Mesenchymal stem cell (in vitro differentiated cells and primary cell): ENCODE measurements at regions not wholly inside any gene's neighbourhood (a gene's known extent, or its start where the extent isn't known, plus 50 kb on each side); places are given as distances from the start of the nearest gene placed in this dataset.

Experiments used
- DNase-seq: peaks from one replicate; pipeline ENCODE4 v3.0.0-alpha.2; 2013
- H2AFZ ChIP-seq: one replicate; pipeline ENCODE4 v1.6.1; 2013; ENCODE audit warnings: low read depth, mild to moderate bottlenecking, control low read depth, inconsistent platforms, low read length, moderate library complexity
- H2AK5ac ChIP-seq: 2 replicates; pipeline ENCODE4 v1.6.1; 2013; ENCODE audit warnings: low read length, moderate library complexity, mild to moderate bottlenecking, inconsistent platforms; ENCODE audit not compliant: severe bottlenecking
- H2BK120ac ChIP-seq: one replicate; pipeline ENCODE4 v1.6.1; 2013; ENCODE audit warnings: low read depth, mild to moderate bottlenecking, inconsistent platforms, low read length, moderate library complexity
- H2BK12ac ChIP-seq, 2 experiments: one replicate each; pipeline ENCODE4 v1.6.1; 2013; ENCODE audit warnings: inconsistent platforms in 2 of 2, low read length in 2 of 2, mild to moderate bottlenecking in 2 of 2, moderate library complexity in 2 of 2, control low read depth in 1 of 2
- H2BK15ac ChIP-seq: one replicate; pipeline ENCODE4 v1.6.1; 2013; ENCODE audit warnings: mild to moderate bottlenecking, low read depth, inconsistent platforms; ENCODE audit not compliant: poor library complexity, severe bottlenecking
- H2BK5ac ChIP-seq: 2 replicates; pipeline ENCODE4 v1.6.1; 2013; ENCODE audit warnings: low read depth, mild to moderate bottlenecking, low read length, control low read depth, inconsistent platforms; ENCODE audit not compliant: poor library complexity, severe bottlenecking
- H3K14ac ChIP-seq, 2 experiments: one replicate each; pipeline ENCODE4 v1.6.1; 2013; ENCODE audit warnings: inconsistent platforms in 2 of 2, low read length in 2 of 2, control low read depth in 1 of 2, mild to moderate bottlenecking in 1 of 2, moderate library complexity in 1 of 2
- H3K18ac ChIP-seq, 2 experiments: one replicate each; pipeline ENCODE4 v1.6.1; 2013; ENCODE audit warnings: inconsistent platforms in 2 of 2, low read length in 2 of 2, control low read depth in 1 of 2, low read depth in 1 of 2, mild to moderate bottlenecking in 1 of 2
- H3K23ac ChIP-seq, 2 experiments: one replicate each; pipeline ENCODE4 v1.6.1; 2013; ENCODE audit warnings: inconsistent platforms in 2 of 2, low read length in 2 of 2, mild to moderate bottlenecking in 2 of 2, moderate library complexity in 2 of 2, control low read depth in 1 of 2
- H3K27ac ChIP-seq: 2 replicates; pipeline ENCODE4 v1.5.1; 2013; ENCODE audit warnings: mild to moderate bottlenecking, moderate library complexity, low read length, control low read depth, inconsistent platforms; ENCODE audit not compliant: poor library complexity, severe bottlenecking
- H3K27me3 ChIP-seq, 2 experiments: 2 replicates each; pipeline versions ENCODE4 v1.6.1 to v1.7.0; 2013; ENCODE audit warnings: low read length in 2 of 2, mild to moderate bottlenecking in 2 of 2, moderate library complexity in 2 of 2, control low read depth in 1 of 2, inconsistent platforms in 1 of 2; ENCODE audit not compliant: control insufficient read depth in 1 of 2, insufficient read depth in 1 of 2
- H3K36me3 ChIP-seq, 2 experiments: 2 replicates each; pipeline versions ENCODE4 v1.6.1 to v1.7.0; 2013; ENCODE audit warnings: low read length in 2 of 2, control low read depth in 1 of 2, inconsistent platforms in 1 of 2, low read depth in 1 of 2, mild to moderate bottlenecking in 1 of 2; ENCODE audit not compliant: insufficient read depth in 2 of 2, control insufficient read depth in 1 of 2
- H3K4ac ChIP-seq, 2 experiments: one replicate each; pipeline ENCODE4 v1.6.1; 2013; ENCODE audit warnings: inconsistent platforms in 2 of 2, low read length in 2 of 2, mild to moderate bottlenecking in 2 of 2, moderate library complexity in 2 of 2, control low read depth in 1 of 2, low read depth in 1 of 2
- H3K4me1 ChIP-seq: 2 replicates; pipeline ENCODE4 v1.6.1; 2013; ENCODE audit warnings: low read depth, low read length, control low read depth; ENCODE audit not compliant: control insufficient read depth, insufficient read depth
- H3K4me2 ChIP-seq: 2 replicates; pipeline ENCODE4 v1.6.1; 2013; ENCODE audit warnings: low read length, mild to moderate bottlenecking, inconsistent platforms; ENCODE audit not compliant: poor library complexity, severe bottlenecking
- H3K4me3 ChIP-seq, 2 experiments: 2 replicates each; pipeline versions ENCODE4 v1.5.1 to v1.7.0; 2013; ENCODE audit warnings: low read length in 2 of 2, mild to moderate bottlenecking in 2 of 2, control low read depth in 1 of 2, low read depth in 1 of 2; ENCODE audit not compliant: insufficient read depth in 1 of 2
- H3K79me1 ChIP-seq: replicated peaks from 2 replicates; pipeline ENCODE4 v1.6.1; 2013; ENCODE audit warnings: mild to moderate bottlenecking, control low read depth, low read length, inconsistent platforms; ENCODE audit not compliant: poor library complexity, severe bottlenecking
- H3K9ac ChIP-seq: 2 replicates; pipeline ENCODE4 v1.7.0; 2013; ENCODE audit warnings: mild to moderate bottlenecking, low read length, moderate library complexity
- H3K9me3 ChIP-seq: 2 replicates; pipeline ENCODE4 v1.7.0; 2013; ENCODE audit warnings: mild to moderate bottlenecking, low read length; ENCODE audit not compliant: control insufficient read depth
- H4K8ac ChIP-seq: one replicate; pipeline ENCODE4 v1.6.1; 2013; ENCODE audit warnings: inconsistent platforms, mild to moderate bottlenecking, low read length, moderate library complexity
- H4K91ac ChIP-seq: one replicate; pipeline ENCODE4 v1.6.1; 2013; ENCODE audit warnings: mild to moderate bottlenecking, low read length, inconsistent platforms
- WGBS: methylation state at CpG from one replicate; pipeline ENCODE4 v1.1.7; 2013; ENCODE audit warnings: mixed read lengths; 5-methylcytosine and 5-hydroxymethylcytosine counted together

DNA sequence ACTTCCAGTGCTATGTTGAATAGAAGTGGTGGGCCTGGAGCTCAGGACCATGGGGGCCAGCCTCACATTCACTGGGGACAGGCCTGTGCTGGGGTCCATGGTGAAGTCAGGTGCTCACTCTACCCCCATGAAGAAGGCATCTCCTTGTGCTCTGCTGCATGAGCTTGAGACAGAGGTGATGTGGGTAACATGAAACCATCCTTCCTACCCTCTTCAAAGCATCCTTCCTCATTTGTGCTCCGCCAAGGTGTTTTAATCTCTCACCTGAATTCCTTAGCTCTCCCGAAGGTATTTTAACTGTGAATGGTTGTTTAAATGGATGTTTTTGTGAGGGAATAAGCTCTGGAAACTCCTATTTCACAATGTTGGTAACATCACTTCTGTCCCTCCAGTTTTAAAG, 209.6 kb upstream of the PCSK2 start:
- no peak overlapping the region for H2BK15ac ChIP-seq
- DNase-seq: no peak
- no peak overlapping the region for H3K4me2 ChIP-seq

DNA sequence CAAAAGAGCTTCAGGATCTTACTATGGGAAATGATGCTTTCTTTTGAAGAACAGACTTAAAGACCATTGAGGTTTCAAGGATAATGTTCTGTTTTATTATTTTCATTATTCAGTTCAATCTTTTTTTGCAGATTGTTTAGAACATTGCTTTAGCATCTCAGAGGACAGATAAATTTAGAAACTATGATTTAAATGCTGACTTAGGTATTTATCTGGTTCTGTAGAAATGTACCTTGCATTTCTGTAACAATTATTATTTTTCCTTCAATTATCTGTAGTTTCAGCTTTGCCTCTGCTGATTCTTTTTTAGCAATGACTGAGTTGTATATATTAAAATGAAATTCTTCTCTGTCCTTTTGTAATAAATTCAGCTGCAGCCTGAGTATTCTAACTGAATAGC, 205.4 kb upstream of the PCSK2 start:
- Histone ChIP-seq H3K4me2 (no peak overlapping the region), H3K18ac (no peak overlapping the region), H4K8ac (no peak overlapping the region), H3K14ac (no peak overlapping the region), H2BK15ac (no peak overlapping the region), H3K4ac (no peak overlapping the region), H3K27me3 (no peaks in the 10 kb centered on the region), H3K9ac (no peak overlapping the region), H3K79me1 (no peaks in the 10 kb centered on the region), H3K23ac (no peak overlapping the region), H2BK12ac (no peak overlapping the region), H2AK5ac (no peak overlapping the region), H3K9me3 (no peaks in the 10 kb centered on the region), H3K27ac (no peak overlapping the region), H2AFZ (no peak overlapping the region), H2BK5ac (no peak overlapping the region), H4K91ac (no peak overlapping the region), H3K4me1 (peaks cover 1% of the 10 kb centered on the region), H2BK120ac (no peak overlapping the region), H3K4me3 (no peak overlapping the region), H3K36me3 (no peaks in the 10 kb centered on the region)
- DNase-seq: no peak

More for the DNA sequence above, 209.6 kb upstream of the PCSK2 start:
- WGBS: no CpG with 5 or more reads among the region's 2 CpGs
- no peak overlapping the region for H2BK120ac ChIP-seq
- H4K8ac ChIP-seq: no peak overlapping the region
- H3K9ac ChIP-seq: no peak overlapping the region
- no peaks in the 10 kb centered on the region for H3K9me3 ChIP-seq
- no peak overlapping the region for H3K23ac ChIP-seq
- H3K36me3 ChIP-seq: no peaks in the 10 kb centered on the region
- no peak overlapping the region for H2AK5ac ChIP-seq
- H4K91ac ChIP-seq: no peak overlapping the region
- H3K27ac ChIP-seq: no peak overlapping the region
- no peak overlapping the region for H3K18ac ChIP-seq
- no peaks in the 10 kb centered on the region for H3K79me1 ChIP-seq
- H3K27me3 ChIP-seq: no peaks in the 10 kb centered on the region
- no peak overlapping the region for H2BK5ac ChIP-seq
- no peak overlapping the region for H3K14ac ChIP-seq
- H2BK12ac ChIP-seq: no peak overlapping the region
- no peak overlapping the region for H3K4me3 ChIP-seq
- no peaks in the 10 kb centered on the region for H3K4me1 ChIP-seq
- H2AFZ ChIP-seq: no peak overlapping the region
- H3K4ac ChIP-seq: no peak overlapping the region

DNA sequence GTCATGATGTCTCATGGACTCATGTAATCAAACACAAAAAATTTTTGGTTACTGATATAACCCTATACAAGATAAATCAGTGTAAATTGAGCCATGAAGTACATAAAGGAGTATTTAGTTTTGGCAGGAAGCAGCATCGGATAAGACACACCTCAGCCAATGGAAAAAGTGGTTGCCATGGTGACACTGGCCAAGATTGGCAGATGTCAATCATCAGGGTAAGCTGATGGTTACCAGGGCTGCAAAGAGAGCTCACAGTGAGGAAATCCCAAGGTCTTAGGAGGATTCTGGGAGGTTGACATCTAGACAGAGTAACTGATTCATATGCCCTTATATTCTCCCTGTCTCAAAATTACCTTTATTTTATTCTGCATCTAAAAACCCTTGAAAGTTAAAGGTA, 203.8 kb upstream of the PCSK2 start:
- no peak for DNase-seq
- no peak overlapping the region for H3K27ac ChIP-seq
- WGBS: 87% methylated on average over 1 of the region's 1 CpG
- H3K4ac ChIP-seq: no peak overlapping the region
- no peak overlapping the region for H3K14ac ChIP-seq
- H4K8ac ChIP-seq: no peak overlapping the region
- H3K4me1 ChIP-seq: peaks cover 1% of the 10 kb centered on the region
- no peak overlapping the region for H3K23ac ChIP-seq
- H2AFZ ChIP-seq: no peak overlapping the region
- H3K4me3 ChIP-seq: no peak overlapping the region
- no peak overlapping the region for H4K91ac ChIP-seq
- no peaks in the 10 kb centered on the region for H3K27me3 ChIP-seq
- no peak overlapping the region for H2AK5ac ChIP-seq
- no peak overlapping the region for H2BK15ac ChIP-seq
- no peak overlapping the region for H2BK120ac ChIP-seq
- H3K9ac ChIP-seq: no peak overlapping the region
- H3K18ac ChIP-seq: peak overlapping the region in 1 of 2 experiments; percentile 16
- H3K36me3 ChIP-seq: no peaks in the 10 kb centered on the region
- no peak overlapping the region for H2BK5ac ChIP-seq
- H3K4me2 ChIP-seq: no peak overlapping the region
- no peak overlapping the region for H2BK12ac ChIP-seq
- no peaks in the 10 kb centered on the region for H3K79me1 ChIP-seq
- no peaks in the 10 kb centered on the region for H3K9me3 ChIP-seq

DNA sequence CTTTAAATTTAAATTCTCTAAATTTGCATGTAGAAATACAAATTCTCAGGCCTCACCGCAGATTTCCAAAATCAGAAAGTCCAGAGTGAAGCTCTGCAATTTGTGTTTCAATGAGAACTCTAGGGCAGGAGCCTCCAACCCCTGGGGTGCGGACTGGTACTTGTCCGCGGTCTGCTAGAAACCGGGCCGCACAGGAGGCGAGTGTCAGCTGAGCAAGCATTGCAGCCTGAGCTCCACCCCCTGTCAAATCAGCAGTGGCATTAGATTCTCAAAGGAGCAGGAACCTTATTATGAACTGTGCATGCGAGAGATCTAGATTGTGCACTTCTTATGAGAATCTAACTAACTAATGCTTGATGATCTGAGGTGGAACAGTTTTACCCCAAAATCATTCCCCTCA, 203.0 kb upstream of the PCSK2 start:
- H3K79me1 ChIP-seq: no peaks in the 10 kb centered on the region
- H2BK12ac ChIP-seq: no peak overlapping the region
- H4K91ac ChIP-seq: no peak overlapping the region
- H3K27ac ChIP-seq: no peak overlapping the region
- H3K4me3 ChIP-seq: no peak overlapping the region
- H3K23ac ChIP-seq: no peak overlapping the region
- peak overlapping the region; percentile 62 for H2AFZ ChIP-seq
- peaks cover 1% of the 10 kb centered on the region for H3K4me1 ChIP-seq
- no peak overlapping the region for H3K9ac ChIP-seq
- H3K27me3 ChIP-seq: no peaks in the 10 kb centered on the region
- no peak overlapping the region for H3K4ac ChIP-seq
- peak; percentile 32 for DNase-seq
- H2BK5ac ChIP-seq: no peak overlapping the region
- no peaks in the 10 kb centered on the region for H3K36me3 ChIP-seq
- no peak overlapping the region for H3K4me2 ChIP-seq
- H3K9me3 ChIP-seq: peaks cover 4% of the 10 kb centered on the region
- no peak overlapping the region for H2BK15ac ChIP-seq
- 11% methylated on average over 7 of the region's 8 CpGs for WGBS
- H2AK5ac ChIP-seq: no peak overlapping the region
- H4K8ac ChIP-seq: no peak overlapping the region
- no peak overlapping the region for H3K14ac ChIP-seq
- no peak overlapping the region for H2BK120ac ChIP-seq
- H3K18ac ChIP-seq: peak overlapping the region in 1 of 2 experiments; percentile 23
